H1 (cell line): ENCODE measurements at regions not wholly inside any gene's neighbourhood (a gene's known extent, or its start where the extent isn't known, plus 50 kb on each side); places are given as distances from the start of the nearest gene placed in this dataset.

Experiments
- CTCF ChIA-PET: fragments of 300-600 bp; sonication (Branson Sonifier 250); formaldehyde crosslinking; loops from one replicate; lab custom pipeline; 2021; ENCODE audit not compliant: partially characterized antibody; lab: Charles Lee
- POLR2A ChIA-PET: fragments of 300-600 bp; sonication (Branson Sonifier 250); formaldehyde crosslinking; loops from one replicate; lab custom pipeline; 2021; ENCODE audit warnings: inconsistent platforms; ENCODE audit not compliant: partially characterized antibody; lab: Charles Lee
- DNase-seq, 2 experiments: peaks; one replicate each; pipeline versions ENCODE4 v3.0.0 to v3.0.0-alpha.2; 2010 to 2022; ENCODE audit warnings: low spot score in 2 of 2, low read depth in 1 of 2, mixed read lengths in 1 of 2
- FAIRE-seq: peaks from 2 replicates; lab custom pipeline; 2011; peaks lifted over from hg19 to GRCh38; lab: Jason Lieb, UNC
- H2AFZ ChIP-seq: 2 replicates; pipeline ENCODE4 v1.8.1; 2012; ENCODE audit warnings: low read length, inconsistent platforms
- H2AK5ac ChIP-seq: 2 replicates; pipeline ENCODE4 v1.6.1; 2013; ENCODE audit warnings: low read depth, low read length
- H2BK120ac ChIP-seq: replicated peaks from 2 replicates; pipeline ENCODE3; 2013; ENCODE audit warnings: low read depth, low read length, inconsistent platforms
- H2BK12ac ChIP-seq: 2 replicates; pipeline ENCODE4 v1.6.1; 2013; ENCODE audit warnings: low read depth, low read length
- H2BK15ac ChIP-seq: 2 replicates; pipeline ENCODE4 v1.6.1; 2013; ENCODE audit warnings: low read length
- H2BK20ac ChIP-seq: 2 replicates; pipeline ENCODE4 v1.6.1; 2013; ENCODE audit warnings: low read length
- H2BK5ac ChIP-seq: 2 replicates; pipeline ENCODE4 v1.6.1; 2013; ENCODE audit warnings: low read depth, low read length
- H3K14ac ChIP-seq: 2 replicates; pipeline ENCODE4 v1.6.1; 2013; ENCODE audit warnings: inconsistent platforms; ENCODE audit not compliant: insufficient read length
- H3K18ac ChIP-seq: 2 replicates; pipeline ENCODE4 v1.6.1; 2013; ENCODE audit warnings: low read length; ENCODE audit errors: extremely low read depth
- H3K23ac ChIP-seq: 2 replicates; pipeline ENCODE4 v1.6.1; 2013; ENCODE audit warnings: inconsistent platforms; ENCODE audit not compliant: insufficient read length
- H3K23me2 ChIP-seq: 2 replicates; pipeline ENCODE4 v1.6.1; 2013; ENCODE audit warnings: low read depth, low read length
- H3K27ac ChIP-seq: 2 replicates; pipeline ENCODE4 v1.6.1; 2011; ENCODE audit warnings: low read depth, low read length, inconsistent platforms
- H3K27me3 ChIP-seq, 4 experiments: replicated peaks in 1 of 4; 1 replicate in 1 of 4; 2 replicates in 3 of 4; pipeline versions ENCODE4 v1.6.1 to v1.8.1; 2011 to 2013; ENCODE audit warnings: low read length in 3 of 4, mild to moderate bottlenecking in 3 of 4, inconsistent platforms in 2 of 4, mixed read lengths in 2 of 4, moderate library complexity in 1 of 4; ENCODE audit not compliant: control insufficient read depth in 3 of 4, insufficient read depth in 3 of 4; ENCODE audit errors: extremely low read depth in 1 of 4
- H3K36me3 ChIP-seq, 4 experiments: 2 replicates each; pipeline versions ENCODE4 v1.6.1 to v1.8.1; 2011 to 2013; ENCODE audit warnings: mild to moderate bottlenecking in 4 of 4, low read length in 3 of 4, moderate library complexity in 2 of 4, control low read depth in 1 of 4, inconsistent platforms in 1 of 4; ENCODE audit not compliant: insufficient read depth in 4 of 4, control insufficient read depth in 2 of 4
- H3K4ac ChIP-seq: replicated peaks from 2 replicates; pipeline ENCODE3; 2013; ENCODE audit warnings: low read length, low read depth, mixed read lengths, inconsistent platforms; ENCODE audit not compliant: insufficient read length
- H3K4me1 ChIP-seq, 4 experiments: replicated peaks in 1 of 4; 1 replicate in 1 of 4; 2 replicates in 3 of 4; pipeline versions ENCODE4 v1.6.1 to v1.8.1; 2011 to 2013; ENCODE audit warnings: low read length in 3 of 4, inconsistent platforms in 2 of 4, mixed read lengths in 1 of 4; ENCODE audit not compliant: insufficient read depth in 4 of 4, control insufficient read depth in 3 of 4
- H3K4me2 ChIP-seq, 2 experiments: 2 replicates each; pipeline versions ENCODE4 v1.6.1 to v1.8.1; 2011 to 2013; ENCODE audit warnings: low read depth in 2 of 2, low read length in 2 of 2, control low read depth in 1 of 2, inconsistent platforms in 1 of 2, mild to moderate bottlenecking in 1 of 2; ENCODE audit not compliant: insufficient read depth in 1 of 2
- H3K4me3 ChIP-seq, 4 experiments: fragments of 200-600, 300-600 bp in 1 of 4; sonication (generic), shearing (Covaris generic), sonication (Bioruptor Twin) in 1 of 4; 2 replicates each; pipeline versions ENCODE4 v1.5.1 to v1.8.1; 2011 to 2016; ENCODE audit warnings: low read length in 4 of 4, low read depth in 3 of 4, control low read depth in 2 of 4, inconsistent platforms in 2 of 4, mild to moderate bottlenecking in 2 of 4, mixed read lengths in 1 of 4, moderate library complexity in 1 of 4; ENCODE audit not compliant: insufficient read depth in 2 of 4; ENCODE audit errors: extremely low read depth in 1 of 4
- H3K56ac ChIP-seq: replicated peaks from 2 replicates; pipeline ENCODE3; 2013; ENCODE audit warnings: low read depth, mild to moderate bottlenecking, mixed read lengths, low read length, inconsistent platforms; ENCODE audit not compliant: insufficient read length
- H3K79me1 ChIP-seq: 2 replicates; pipeline ENCODE4 v1.6.1; 2013; ENCODE audit warnings: low read depth, low read length, control low read depth
- H3K79me2 ChIP-seq, 2 experiments: 2 replicates each; pipeline versions ENCODE4 v1.6.1 to v1.8.1; 2012 to 2013; ENCODE audit warnings: low read length in 2 of 2, mild to moderate bottlenecking in 2 of 2, inconsistent platforms in 1 of 2; ENCODE audit not compliant: insufficient read depth in 2 of 2, control insufficient read depth in 1 of 2
- H3K9ac ChIP-seq, 4 experiments: replicated peaks in 1 of 4; 1 replicate in 1 of 4; 2 replicates in 3 of 4; pipeline versions ENCODE4 v1.6.1 to v1.8.1; 2011 to 2013; ENCODE audit warnings: low read depth in 3 of 4, low read length in 3 of 4, control low read depth in 2 of 4, mild to moderate bottlenecking in 2 of 4, moderate library complexity in 2 of 4, inconsistent platforms in 1 of 4; ENCODE audit errors: extremely low read depth in 1 of 4
- H3K9me3 ChIP-seq, 2 experiments: 2 replicates each; pipeline versions ENCODE4 v1.6.1 to v1.8.1; 2012 to 2013; ENCODE audit warnings: mild to moderate bottlenecking in 2 of 2, moderate library complexity in 2 of 2, control low read depth in 1 of 2, inconsistent platforms in 1 of 2, low read depth in 1 of 2, low read length in 1 of 2, mixed read lengths in 1 of 2; ENCODE audit not compliant: insufficient read depth in 2 of 2
- H4K20me1 ChIP-seq, 2 experiments: replicated peaks in 1 of 2; 2 replicates each; pipeline versions ENCODE3 to v1.8.1; 2011 to 2013; ENCODE audit warnings: inconsistent platforms in 2 of 2, low read length in 2 of 2, mild to moderate bottlenecking in 1 of 2; ENCODE audit not compliant: insufficient read depth in 2 of 2, control insufficient read depth in 1 of 2
- H4K5ac ChIP-seq: 2 replicates; pipeline ENCODE4 v1.6.1; 2013; ENCODE audit warnings: low read length, low read depth, mixed read lengths, inconsistent platforms; ENCODE audit not compliant: insufficient read length
- H4K8ac ChIP-seq: 2 replicates; pipeline ENCODE4 v1.8.0; 2013; ENCODE audit warnings: mild to moderate bottlenecking, moderate library complexity, low read length, inconsistent platforms; ENCODE audit not compliant: insufficient read depth; ENCODE audit errors: extremely low read depth
- H4K91ac ChIP-seq: replicated peaks from 2 replicates; pipeline ENCODE3; 2013; ENCODE audit warnings: low read length, mixed read lengths, inconsistent platforms; ENCODE audit not compliant: insufficient read length
- CEBPB ChIP-seq: IDR thresholded peaks from 2 replicates; pipeline ENCODE4 v1.6.1; 2012; ENCODE audit warnings: low read depth, low read length
- CREB1 ChIP-seq: IDR thresholded peaks from 2 replicates; pipeline ENCODE4 v1.6.1; 2012; ENCODE audit warnings: inconsistent platforms
- RNF2 ChIP-seq: fragments of 200-900, 300-1000 bp; sonication (generic); IDR thresholded peaks from 2 replicates; pipeline ENCODE4 v1.7.1; 2016; ENCODE audit warnings: borderline replicate concordance, low read depth, mild to moderate bottlenecking, antibody characterized with exemption, low read length; ENCODE audit not compliant: poor library complexity, severe bottlenecking; ENCODE audit errors: missing control alignments
- RXRA ChIP-seq: IDR thresholded peaks from 2 replicates; pipeline ENCODE4 v1.6.1; 2011; ENCODE audit warnings: low read depth, mild to moderate bottlenecking, low read length, moderate library complexity; ENCODE audit not compliant: insufficient read depth
- SIX5 ChIP-seq: IDR thresholded peaks from 2 replicates; pipeline ENCODE4 v1.6.1; 2011; ENCODE audit warnings: mild to moderate bottlenecking, low read depth, low read length
- WGBS, 2 experiments: shearing (Covaris generic) in 1 of 2; methylation state at CpG; one replicate each; pipeline versions ENCODE4 v1.1.6 to v1.1.7; 2013 to 2015; ENCODE audit warnings: low lambda C conversion rate in 2 of 2, mixed read lengths in 2 of 2, inconsistent platforms in 1 of 2, low coverage in 1 of 2, missing lambda C conversion rate in 1 of 2; ENCODE audit not compliant: insufficient replicate concordance in 2 of 2, insufficient coverage in 1 of 2, insufficient read length in 1 of 2; ENCODE audit errors: extremely low coverage in 1 of 2, missing lambda C conversion rate in 1 of 2; 5-methylcytosine and 5-hydroxymethylcytosine counted together
- TF ChIP-seq, protein P1 (sequence below): IDR thresholded peaks from 2 replicates; pipeline ENCODE4 v1.6.1; 2012; ENCODE audit warnings: inconsistent platforms

DNA sequence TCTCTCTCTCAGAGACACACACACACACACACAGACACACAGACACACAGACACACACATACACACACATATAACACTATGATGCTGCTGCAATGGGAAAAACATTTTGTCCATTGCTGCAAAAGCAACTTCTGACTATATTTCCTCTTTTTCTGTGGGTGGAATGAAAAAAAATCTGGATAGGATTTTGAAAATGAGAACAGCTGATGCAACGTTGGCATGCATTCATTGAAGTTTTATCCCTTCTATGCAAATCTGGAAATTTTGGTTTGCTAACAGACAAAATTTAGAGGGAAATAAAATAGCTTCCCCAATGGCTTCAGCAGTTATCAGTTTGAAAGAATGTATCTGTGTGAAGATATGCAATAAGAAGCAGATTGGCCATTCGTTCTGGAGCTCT lies 763.4 kb upstream of the GRM7 start:
- FAIRE-seq (no peak), DNase-seq (no peak)
- Histone ChIP-seq H3K4me2 (no peak overlapping the region), H2BK15ac (no peak overlapping the region), H3K4me3 (no peak overlapping the region), H4K20me1 (no peaks in the 10 kb centered on the region), H2BK120ac (no peak overlapping the region), H4K8ac (no peak overlapping the region), H4K91ac (no peak overlapping the region), H3K27me3 (no peaks in the 10 kb centered on the region), H3K18ac (no peak overlapping the region), H3K79me1 (no peaks in the 10 kb centered on the region), H3K9me3 (no peaks in the 10 kb centered on the region), H3K14ac (no peak overlapping the region), H3K79me2 (no peaks in the 10 kb centered on the region), H4K5ac (no peak overlapping the region), H3K36me3 (no peaks in the 10 kb centered on the region), H3K4ac (no peak overlapping the region), H3K56ac (no peak overlapping the region), H2BK20ac (no peak overlapping the region), H3K27ac (no peak overlapping the region), H2AFZ (no peak overlapping the region), H2AK5ac (no peak overlapping the region), H3K9ac (no peak overlapping the region), H3K23me2 (no peaks in the 10 kb centered on the region; the same call in 1 of the 2 replicates), H3K23ac (no peak overlapping the region), H3K4me1 (no peaks in the 10 kb centered on the region), H2BK5ac (no peak overlapping the region), H2BK12ac (no peak overlapping the region)
- TF ChIP-seq CEBPB, result no peak
- no peak for TF ChIP-seq CREB1
- TF ChIP-seq RNF2, result no peak
- no peak for TF ChIP-seq RXRA
- no peak for TF ChIP-seq SIX5
- TF ChIP-seq, protein P1, sequence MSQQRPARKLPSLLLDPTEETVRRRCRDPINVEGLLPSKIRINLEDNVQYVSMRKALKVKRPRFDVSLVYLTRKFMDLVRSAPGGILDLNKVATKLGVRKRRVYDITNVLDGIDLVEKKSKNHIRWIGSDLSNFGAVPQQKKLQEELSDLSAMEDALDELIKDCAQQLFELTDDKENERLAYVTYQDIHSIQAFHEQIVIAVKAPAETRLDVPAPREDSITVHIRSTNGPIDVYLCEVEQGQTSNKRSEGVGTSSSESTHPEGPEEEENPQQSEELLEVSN, result no peak
- WGBS, 2 experiments, result 89% methylated on average over 2 of the region's 2 CpGs; no CpG with 5 or more reads in 1 of the 2 experiments
- POLR2A ChIA-PET, result no interaction called here
- CTCF ChIA-PET, result interaction anchor here (0.6 kb wide), 1 partner anchor 16 kb away, joined by 3 read pairs; no protein-coding TSS in a partner anchor
